Kidney (tissue), 13 donors: ENCODE measurements at regions not wholly inside any gene's neighbourhood (a gene's known extent, or its start where the extent isn't known, plus 50 kb on each side); places are given as distances from the start of the nearest gene placed in this dataset.
"Not testable (repeated sequence)": the region's sequence is repeated elsewhere in the genome, so short reads cannot be mapped to it uniquely, and the experiment has no call there.

Experiments used
- DNase-seq, 5 donors: peaks; one replicate each; pipeline ENCODE4 v3.0.0-alpha.2; 2013 to 2020
- FAIRE-seq: peaks from 2 replicates; lab custom pipeline; 2012; peaks lifted over from hg19 to GRCh38; lab: Jason Lieb, UNC
- H3K27ac ChIP-seq, 2 donors: one replicate each; pipeline ENCODE4 v1.7.0; 2013; ENCODE audit warnings: low read depth in 2 of 2, low read length in 2 of 2, inconsistent platforms in 1 of 2
- H3K27me3 ChIP-seq: one replicate; pipeline ENCODE4 v1.7.1; 2013; ENCODE audit warnings: low read length, inconsistent platforms; ENCODE audit not compliant: control insufficient read depth, insufficient read depth
- H3K36me3 ChIP-seq, 3 donors: one replicate each; pipeline versions ENCODE4 v1.7.0 to v1.7.1; 2013; ENCODE audit warnings: low read length in 3 of 3, control low read depth in 1 of 3, inconsistent platforms in 1 of 3; ENCODE audit not compliant: insufficient read depth in 3 of 3, control insufficient read depth in 2 of 3
- H3K4me1 ChIP-seq, 3 donors: one replicate each; pipeline versions ENCODE4 v1.7.0 to v1.7.1; 2013; ENCODE audit warnings: low read length in 3 of 3, inconsistent platforms in 1 of 3, low read depth in 1 of 3; ENCODE audit not compliant: control insufficient read depth in 2 of 3, insufficient read depth in 2 of 3
- H3K4me3 ChIP-seq, 3 donors: one replicate each; pipeline versions ENCODE4 v1.7.0 to v1.8.1; 2013; ENCODE audit warnings: low read length in 3 of 3, control low read depth in 1 of 3, inconsistent platforms in 1 of 3
- H3K9ac ChIP-seq, 3 donors: one replicate each; pipeline versions ENCODE4 v1.7.0 to v1.7.1; 2013; ENCODE audit warnings: low read length in 3 of 3, control low read depth in 1 of 3, inconsistent platforms in 1 of 3
- H3K9me3 ChIP-seq, 3 donors: one replicate each; pipeline versions ENCODE4 v1.7.0 to v1.7.1; 2013; ENCODE audit warnings: low read length in 3 of 3, control low read depth in 1 of 3, inconsistent platforms in 1 of 3; ENCODE audit not compliant: control insufficient read depth in 2 of 3, insufficient read depth in 1 of 3
- intact Hi-C: fragments of 100-400 bp; cut with DNase I; formaldehyde crosslinking; loops from one replicate; pipeline ENCODE4 v1.11.1; 2022
- TF ChIP-seq, protein P1 (sequence below): IDR thresholded peaks from 3 replicates; pipeline ENCODE4 v1.5.1; 2012; ENCODE audit warnings: mild to moderate bottlenecking, moderate library complexity, borderline replicate concordance; ENCODE audit not compliant: insufficient read depth; ENCODE audit errors: extremely low read depth
- donor health status: control.
- donor health status: control.
- donor health status: control.
- donor health status: control.
- donor health status: control.
- donor health status: DM: yes; HTN: yes; CAD: no.
- donor health status: Normal renal cell carcinoma (clear cell type).

DNA sequence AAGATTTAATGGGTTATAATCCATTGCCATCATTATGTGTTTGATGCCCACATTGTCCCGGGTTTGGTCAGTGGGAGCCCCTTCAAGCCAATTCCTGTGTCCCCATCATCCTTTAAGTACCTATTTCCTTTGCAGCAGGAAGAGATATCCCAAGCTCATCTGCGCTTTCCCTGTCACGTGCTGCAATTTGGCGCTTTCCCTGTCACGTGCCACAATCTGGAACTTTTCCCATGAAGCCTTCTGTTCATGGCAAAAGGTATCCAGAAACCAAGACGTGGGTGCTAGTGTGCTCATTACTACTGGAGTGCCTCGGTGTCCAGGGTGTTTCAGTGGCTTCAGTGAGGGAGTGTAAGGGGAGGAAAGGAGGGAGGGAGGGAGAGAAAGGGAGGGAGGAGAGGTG lies 168.5 kb downstream of the NPIPB11 start:
- Histone ChIP-seq H3K27me3 (no peaks in the 10 kb centered on the region), H3K4me1 (no peaks in the 10 kb centered on the region), H3K4me3 (no peak overlapping the region), H3K27ac (no peak overlapping the region), H3K9me3 (no peaks in the 10 kb centered on the region), H3K36me3 (no peaks in the 10 kb centered on the region), H3K9ac (no peak overlapping the region)
- intact Hi-C loops, result no loop called here
- no peak for DNase-seq
- TF ChIP-seq, protein P1, sequence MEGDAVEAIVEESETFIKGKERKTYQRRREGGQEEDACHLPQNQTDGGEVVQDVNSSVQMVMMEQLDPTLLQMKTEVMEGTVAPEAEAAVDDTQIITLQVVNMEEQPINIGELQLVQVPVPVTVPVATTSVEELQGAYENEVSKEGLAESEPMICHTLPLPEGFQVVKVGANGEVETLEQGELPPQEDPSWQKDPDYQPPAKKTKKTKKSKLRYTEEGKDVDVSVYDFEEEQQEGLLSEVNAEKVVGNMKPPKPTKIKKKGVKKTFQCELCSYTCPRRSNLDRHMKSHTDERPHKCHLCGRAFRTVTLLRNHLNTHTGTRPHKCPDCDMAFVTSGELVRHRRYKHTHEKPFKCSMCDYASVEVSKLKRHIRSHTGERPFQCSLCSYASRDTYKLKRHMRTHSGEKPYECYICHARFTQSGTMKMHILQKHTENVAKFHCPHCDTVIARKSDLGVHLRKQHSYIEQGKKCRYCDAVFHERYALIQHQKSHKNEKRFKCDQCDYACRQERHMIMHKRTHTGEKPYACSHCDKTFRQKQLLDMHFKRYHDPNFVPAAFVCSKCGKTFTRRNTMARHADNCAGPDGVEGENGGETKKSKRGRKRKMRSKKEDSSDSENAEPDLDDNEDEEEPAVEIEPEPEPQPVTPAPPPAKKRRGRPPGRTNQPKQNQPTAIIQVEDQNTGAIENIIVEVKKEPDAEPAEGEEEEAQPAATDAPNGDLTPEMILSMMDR, result no peak
- FAIRE-seq, result no peak

DNA sequence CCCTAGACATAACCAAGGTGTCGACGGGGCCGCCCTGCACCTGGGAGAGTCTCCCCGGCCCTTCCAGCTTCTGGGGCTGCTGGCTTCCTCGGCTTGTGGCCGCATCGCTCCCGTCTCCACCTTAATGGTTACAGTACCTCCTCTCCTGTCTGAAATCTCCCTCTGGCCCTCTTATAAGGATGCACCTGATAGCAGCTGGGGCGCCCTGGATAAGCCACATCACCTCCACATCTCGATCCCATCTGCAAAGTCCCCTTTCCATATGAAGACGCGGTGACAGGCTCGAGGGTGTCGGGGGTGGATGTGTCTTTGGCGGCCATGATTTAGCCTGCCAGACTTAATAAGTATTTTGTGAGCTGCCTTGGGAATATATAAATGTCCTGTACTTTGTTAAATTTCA lies 169.0 kb downstream of the NPIPB11 start:
- H3K27ac ChIP-seq, intact Hi-C loops, H3K4me3 ChIP-seq, H3K36me3 ChIP-seq, DNase-seq, H3K9me3 ChIP-seq, H3K27me3 ChIP-seq, FAIRE-seq, H3K9ac ChIP-seq, H3K4me1 ChIP-seq: not testable (repeated sequence)

DNA sequence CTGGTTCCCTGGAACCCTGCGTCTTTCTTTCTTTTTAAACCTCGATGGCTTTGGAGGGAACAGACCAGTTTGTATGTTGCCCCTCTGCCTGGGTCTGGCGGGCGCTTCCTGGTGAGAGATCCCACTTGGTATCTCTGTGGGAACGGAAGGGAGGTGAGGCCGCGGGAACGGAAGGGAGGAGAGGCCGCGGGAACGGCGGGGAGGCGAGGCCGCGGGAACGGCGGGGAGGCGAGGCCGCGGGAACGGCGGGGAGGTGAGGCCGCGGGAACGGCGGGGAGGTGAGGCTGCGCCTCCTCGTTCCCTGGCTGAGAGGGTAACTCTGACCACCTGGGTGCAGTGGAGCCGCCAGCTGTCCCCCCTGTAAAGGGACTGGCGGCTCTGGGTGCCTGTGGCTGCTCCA lies 169.5 kb downstream of the NPIPB11 start:
- FAIRE-seq, H3K9ac ChIP-seq, intact Hi-C loops, H3K27me3 ChIP-seq, H3K4me1 ChIP-seq, H3K4me3 ChIP-seq, H3K27ac ChIP-seq, H3K36me3 ChIP-seq, H3K9me3 ChIP-seq, DNase-seq: not testable (repeated sequence)

DNA sequence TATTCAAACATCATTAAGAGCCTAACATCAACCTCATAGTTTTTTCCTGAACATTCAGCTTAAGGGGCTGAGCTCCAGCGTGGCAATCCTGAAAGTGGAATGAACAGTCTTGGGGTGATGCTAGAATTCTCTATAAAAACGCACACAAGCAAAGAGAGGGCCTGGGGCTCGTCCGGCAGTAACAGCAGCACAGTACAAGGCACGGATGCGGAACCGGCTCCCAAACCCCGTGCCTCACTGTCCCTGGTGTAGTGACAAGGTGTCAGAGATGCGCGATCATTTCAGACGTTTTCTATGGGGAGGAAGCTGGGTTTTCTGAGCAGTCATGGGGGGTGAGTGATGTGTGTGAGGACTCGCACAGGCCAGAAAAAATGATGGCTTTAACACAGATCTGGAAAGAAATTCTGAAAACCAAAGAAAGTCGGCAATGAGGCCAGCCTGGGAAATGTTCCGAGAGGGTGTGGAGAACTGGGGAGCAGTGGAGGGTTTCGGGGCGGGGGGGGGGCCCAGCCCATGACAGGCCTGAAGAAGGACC lies 170.6 kb downstream of the NPIPB11 start:
- not testable (repeated sequence) for DNase-seq

DNA sequence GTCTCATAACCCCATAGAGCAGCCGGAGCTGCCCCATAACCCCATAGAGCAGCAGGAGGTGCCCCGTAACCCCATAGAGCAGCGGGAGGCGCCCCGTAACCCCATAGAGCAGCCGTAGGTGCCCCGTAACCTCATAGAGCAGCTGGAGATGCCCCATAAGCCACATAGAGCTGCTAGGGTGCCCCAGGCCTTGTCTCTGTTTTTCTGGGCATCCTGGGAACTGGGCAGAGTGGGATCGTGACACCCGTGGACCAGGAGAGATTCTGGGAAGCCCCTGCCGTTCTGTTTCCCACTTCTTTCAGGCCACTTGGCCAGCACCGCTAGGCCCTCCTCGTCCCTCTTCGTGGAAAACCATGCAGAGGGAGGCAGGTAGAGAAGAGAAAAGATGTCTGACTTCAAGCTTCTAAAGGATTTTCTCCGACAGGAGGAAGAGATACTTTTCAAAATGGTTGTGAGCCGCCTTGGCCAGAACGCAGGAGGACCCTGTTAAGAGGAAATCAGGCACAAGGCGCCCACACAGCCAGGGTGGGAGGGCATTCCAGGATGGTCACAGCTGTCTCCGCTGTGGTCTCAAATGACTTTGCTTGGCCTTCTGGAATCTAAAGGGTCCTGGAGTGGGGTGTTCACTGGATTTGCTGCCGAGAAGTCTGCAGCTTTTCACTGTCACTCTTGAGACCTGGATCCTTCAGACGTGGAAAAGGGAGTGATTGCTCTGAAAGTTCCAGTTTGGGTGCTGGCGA lies 171.8 kb downstream of the NPIPB11 start:
- FAIRE-seq, H3K27ac ChIP-seq, H3K36me3 ChIP-seq, H3K27me3 ChIP-seq, H3K9me3 ChIP-seq, intact Hi-C loops, H3K4me1 ChIP-seq, H3K4me3 ChIP-seq, H3K9ac ChIP-seq: not testable (repeated sequence)
- peak in 3 of 5 donors; percentile 59 to 70 (median 68) for DNase-seq

More for the DNA sequence above, 170.6 kb downstream of the NPIPB11 start:
- H3K4me1 ChIP-seq, H3K4me3 ChIP-seq, H3K36me3 ChIP-seq, intact Hi-C loops, H3K9ac ChIP-seq, H3K27ac ChIP-seq, FAIRE-seq, H3K27me3 ChIP-seq, H3K9me3 ChIP-seq: not testable (repeated sequence)

DNA sequence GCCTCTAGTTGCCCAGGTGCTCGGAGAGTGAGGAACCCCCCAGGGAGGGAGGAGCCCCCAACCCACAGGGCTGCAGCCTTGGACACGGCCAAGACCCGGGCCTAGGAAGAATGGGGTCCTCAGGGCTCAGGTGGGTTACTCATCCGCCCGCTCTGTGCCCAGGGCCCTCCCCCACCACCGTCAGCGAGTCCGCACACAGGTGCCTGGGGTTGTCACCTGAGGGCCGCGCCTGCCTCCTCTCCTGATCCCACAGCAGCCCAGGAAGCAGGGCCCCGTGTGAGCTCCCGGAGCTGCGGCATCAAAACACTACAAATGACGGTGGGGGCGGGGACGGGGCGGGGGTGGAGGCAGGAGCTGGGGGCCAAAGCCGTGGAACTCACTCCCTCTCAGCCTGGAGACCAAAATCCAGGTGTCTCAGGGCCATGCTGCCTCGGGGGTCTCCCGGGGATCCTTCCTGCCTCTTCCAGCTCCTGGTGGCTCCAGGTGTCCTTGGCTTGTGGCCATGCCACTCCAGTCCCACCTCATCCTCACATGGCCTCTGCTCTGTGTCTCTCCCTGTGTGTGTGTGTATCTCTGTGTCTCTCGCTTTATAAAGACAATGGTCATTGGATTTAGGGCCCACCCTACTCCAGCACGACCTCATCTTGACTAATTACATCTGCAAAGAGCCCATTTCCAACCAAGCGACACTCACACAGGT lies 172.7 kb downstream of the NPIPB11 start:
- H3K36me3 ChIP-seq, H3K9ac ChIP-seq, H3K27me3 ChIP-seq, DNase-seq, intact Hi-C loops, FAIRE-seq, H3K4me3 ChIP-seq, H3K27ac ChIP-seq, H3K4me1 ChIP-seq, H3K9me3 ChIP-seq: not testable (repeated sequence)
